ENCODE measurements at regions not wholly inside any gene's neighbourhood (a gene's known extent, or its start where the extent isn't known, plus 50 kb on each side); places are given as distances from the start of the nearest gene placed in this dataset.

DNA sequence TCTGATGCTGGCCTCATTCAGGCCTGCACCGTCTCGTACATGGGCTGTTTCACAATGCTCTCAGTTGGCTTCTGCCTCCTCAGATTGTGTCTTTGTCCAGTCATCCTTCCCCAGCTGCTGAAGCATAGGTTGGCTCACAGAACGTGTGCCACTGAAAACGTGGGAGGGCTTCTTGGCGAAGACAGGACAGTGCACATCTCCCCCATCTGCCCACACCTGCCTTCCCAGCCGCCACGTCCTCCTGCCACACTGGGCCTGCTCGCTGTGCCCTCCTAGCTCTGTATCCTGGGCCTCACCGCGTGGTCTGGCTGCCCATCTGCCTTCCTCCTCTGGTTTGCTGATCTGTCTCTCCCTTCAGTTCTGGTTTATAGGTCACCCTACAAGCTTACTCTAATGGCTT lies 230.0 kb upstream of the TOPAZ1 start:
- Histone ChIP-seq H3K4me2 (ENCODE audit: control insufficient read depth, extremely low read depth, insufficient read depth, low read depth, low read length) (no peak overlapping the region), H2AFZ (ENCODE audit: control insufficient read depth, low read length) (no peak overlapping the region), H3K9ac (ENCODE audit: control insufficient read depth, extremely low read depth, insufficient read depth, low read length) (no peak overlapping the region), H3K27me3 (ENCODE audit: control insufficient read depth, extremely low read depth, insufficient read depth, low read length) (no peaks in the 10 kb centered on the region), H3K79me2 (ENCODE audit: control insufficient read depth, insufficient read depth, low read length) (no peaks in the 10 kb centered on the region), H3K36me3 (ENCODE audit: control insufficient read depth in 2 of 2, extremely low read depth in 1 of 2, insufficient read depth in 2 of 2, low read length in 2 of 2) (no peaks in the 10 kb centered on the region), H3K27ac (ENCODE audit: control insufficient read depth, insufficient read depth, low read length) (no peak overlapping the region), H3K4me1 (ENCODE audit: control insufficient read depth, extremely low read depth, insufficient read depth, low read length) (no peaks in the 10 kb centered on the region), H3K4me3 (ENCODE audit: control insufficient read depth in 2 of 3, extremely low read depth in 1 of 3, insufficient read depth in 2 of 3, low read depth in 1 of 3, low read length in 3 of 3) (no peak overlapping the region), H3K9me1 (ENCODE audit: control insufficient read depth, extremely low read depth, insufficient read depth, low read length) (no peaks in the 10 kb centered on the region), H4K20me1 (ENCODE audit: control insufficient read depth, extremely low read depth, insufficient read depth, low read length) (no peaks in the 10 kb centered on the region), H3K9me3 (ENCODE audit: control insufficient read depth, low read depth, low read length) (no peaks in the 10 kb centered on the region)
- DNase-seq (ENCODE audit: low read depth, low spot score) (no peak), FAIRE-seq (no peak)
- TF ChIP-seq, protein P1, sequence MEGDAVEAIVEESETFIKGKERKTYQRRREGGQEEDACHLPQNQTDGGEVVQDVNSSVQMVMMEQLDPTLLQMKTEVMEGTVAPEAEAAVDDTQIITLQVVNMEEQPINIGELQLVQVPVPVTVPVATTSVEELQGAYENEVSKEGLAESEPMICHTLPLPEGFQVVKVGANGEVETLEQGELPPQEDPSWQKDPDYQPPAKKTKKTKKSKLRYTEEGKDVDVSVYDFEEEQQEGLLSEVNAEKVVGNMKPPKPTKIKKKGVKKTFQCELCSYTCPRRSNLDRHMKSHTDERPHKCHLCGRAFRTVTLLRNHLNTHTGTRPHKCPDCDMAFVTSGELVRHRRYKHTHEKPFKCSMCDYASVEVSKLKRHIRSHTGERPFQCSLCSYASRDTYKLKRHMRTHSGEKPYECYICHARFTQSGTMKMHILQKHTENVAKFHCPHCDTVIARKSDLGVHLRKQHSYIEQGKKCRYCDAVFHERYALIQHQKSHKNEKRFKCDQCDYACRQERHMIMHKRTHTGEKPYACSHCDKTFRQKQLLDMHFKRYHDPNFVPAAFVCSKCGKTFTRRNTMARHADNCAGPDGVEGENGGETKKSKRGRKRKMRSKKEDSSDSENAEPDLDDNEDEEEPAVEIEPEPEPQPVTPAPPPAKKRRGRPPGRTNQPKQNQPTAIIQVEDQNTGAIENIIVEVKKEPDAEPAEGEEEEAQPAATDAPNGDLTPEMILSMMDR (optimal IDR thresholded peaks at IDR 0.05 in 1 of 3, IDR thresholded peaks at IDR 0.05 in 1 of 3, conservative IDR thresholded peaks at IDR 0.05 in 1 of 3; ENCODE audit: extremely low read depth in 1 of 3, insufficient read depth in 2 of 3, low read length in 3 of 3) = no peak
- TF ChIP-seq EZH2 (IDR thresholded peaks at IDR 0.05; ENCODE audit: low read length) = no peak
- dilution Hi-C loops (cut with MboI; ENCODE audit: extremely low pct_ligation_motif_present, low sequenced_read_pairs) = no loop called here

DNA sequence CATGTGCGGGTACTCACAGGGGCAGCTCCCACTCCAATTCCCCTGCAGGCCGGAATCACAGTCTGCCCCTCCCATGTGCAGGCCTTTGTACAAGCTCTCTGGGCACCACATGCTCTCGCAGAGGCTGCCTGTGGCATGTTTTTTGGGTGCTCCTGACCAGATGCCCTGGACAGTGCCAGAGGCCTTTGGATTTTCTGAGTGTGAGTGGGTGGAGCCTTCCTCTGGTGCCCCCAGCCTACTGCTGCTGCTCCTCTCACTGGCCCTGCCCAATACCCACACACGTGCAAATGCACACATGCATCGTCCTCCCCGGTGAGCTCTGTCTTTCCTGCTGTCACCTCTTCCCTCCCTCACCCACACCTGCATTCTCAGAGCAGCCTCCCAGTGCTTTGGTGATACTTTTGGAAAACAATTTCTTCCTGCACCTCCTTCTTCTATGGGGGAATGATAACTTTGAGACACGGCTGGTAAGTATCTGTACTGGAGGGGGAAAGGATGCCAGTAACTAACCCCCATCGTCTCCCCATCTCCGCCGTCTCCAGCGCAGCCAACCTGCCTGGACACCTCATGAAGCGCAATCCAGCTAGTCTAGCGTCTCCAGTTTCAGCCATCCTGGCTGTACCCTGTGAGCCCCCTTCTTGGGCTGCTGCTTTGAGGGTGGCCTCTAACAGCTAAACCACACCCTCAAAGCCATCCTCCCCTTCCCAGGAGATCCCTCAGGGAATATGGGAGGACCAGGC lies 229.4 kb upstream of the TOPAZ1 start:
- DNase-seq (ENCODE audit: low read depth, low spot score) (no peak), FAIRE-seq (no peak)
- no peaks in the 10 kb centered on the region for H3K9me3 ChIP-seq (ENCODE audit: control insufficient read depth, low read depth, low read length)
- no peaks in the 10 kb centered on the region for H3K27me3 ChIP-seq (ENCODE audit: control insufficient read depth, extremely low read depth, insufficient read depth, low read length)
- H3K9me1 ChIP-seq (ENCODE audit: control insufficient read depth, extremely low read depth, insufficient read depth, low read length) = no peaks in the 10 kb centered on the region
- no peak overlapping the region for H2AFZ ChIP-seq (ENCODE audit: control insufficient read depth, low read length)
- H4K20me1 ChIP-seq (ENCODE audit: control insufficient read depth, extremely low read depth, insufficient read depth, low read length) = no peaks in the 10 kb centered on the region
- TF ChIP-seq EZH2 (IDR thresholded peaks at IDR 0.05; ENCODE audit: low read length) = no peak
- TF ChIP-seq, protein P1 (optimal IDR thresholded peaks at IDR 0.05 in 1 of 3, IDR thresholded peaks at IDR 0.05 in 1 of 3, conservative IDR thresholded peaks at IDR 0.05 in 1 of 3; ENCODE audit: extremely low read depth in 1 of 3, insufficient read depth in 2 of 3, low read length in 3 of 3) = no peak
- no peaks in the 10 kb centered on the region for H3K4me1 ChIP-seq (ENCODE audit: control insufficient read depth, extremely low read depth, insufficient read depth, low read length)
- no peak overlapping the region for H3K9ac ChIP-seq (ENCODE audit: control insufficient read depth, extremely low read depth, insufficient read depth, low read length)
- H3K79me2 ChIP-seq (ENCODE audit: control insufficient read depth, insufficient read depth, low read length) = no peaks in the 10 kb centered on the region
- no peaks in the 10 kb centered on the region for H3K36me3 ChIP-seq (ENCODE audit: control insufficient read depth in 2 of 2, extremely low read depth in 1 of 2, insufficient read depth in 2 of 2, low read length in 2 of 2)
- no peak overlapping the region for H3K4me3 ChIP-seq (ENCODE audit: control insufficient read depth in 2 of 3, extremely low read depth in 1 of 3, insufficient read depth in 2 of 3, low read depth in 1 of 3, low read length in 3 of 3)
- dilution Hi-C loops (cut with MboI; ENCODE audit: extremely low pct_ligation_motif_present, low sequenced_read_pairs) = no loop called here
- no peak overlapping the region for H3K4me2 ChIP-seq (ENCODE audit: control insufficient read depth, extremely low read depth, insufficient read depth, low read depth, low read length)
- H3K27ac ChIP-seq (ENCODE audit: control insufficient read depth, insufficient read depth, low read length) = no peak overlapping the region

Measured in keratinocyte (primary cell).